Mesenchymal stem cell (in vitro differentiated cells and primary cell): ENCODE measurements at regions not wholly inside any gene's neighbourhood (a gene's known extent, or its start where the extent isn't known, plus 50 kb on each side); places are given as distances from the start of the nearest gene placed in this dataset.
A peak's percentile ranks its signal among the peaks of the same experiment; 100 is the strongest.

Experiments used
- DNase-seq: peaks from one replicate; pipeline ENCODE4 v3.0.0-alpha.2; 2013
- H2AFZ ChIP-seq: one replicate; pipeline ENCODE4 v1.6.1; 2013; ENCODE audit warnings: low read depth, mild to moderate bottlenecking, control low read depth, inconsistent platforms, low read length, moderate library complexity
- H2AK5ac ChIP-seq: 2 replicates; pipeline ENCODE4 v1.6.1; 2013; ENCODE audit warnings: low read length, moderate library complexity, mild to moderate bottlenecking, inconsistent platforms; ENCODE audit not compliant: severe bottlenecking
- H2BK120ac ChIP-seq: one replicate; pipeline ENCODE4 v1.6.1; 2013; ENCODE audit warnings: low read depth, mild to moderate bottlenecking, inconsistent platforms, low read length, moderate library complexity
- H2BK12ac ChIP-seq, 2 experiments: one replicate each; pipeline ENCODE4 v1.6.1; 2013; ENCODE audit warnings: inconsistent platforms in 2 of 2, low read length in 2 of 2, mild to moderate bottlenecking in 2 of 2, moderate library complexity in 2 of 2, control low read depth in 1 of 2
- H2BK15ac ChIP-seq: one replicate; pipeline ENCODE4 v1.6.1; 2013; ENCODE audit warnings: mild to moderate bottlenecking, low read depth, inconsistent platforms; ENCODE audit not compliant: poor library complexity, severe bottlenecking
- H2BK5ac ChIP-seq: 2 replicates; pipeline ENCODE4 v1.6.1; 2013; ENCODE audit warnings: low read depth, mild to moderate bottlenecking, low read length, control low read depth, inconsistent platforms; ENCODE audit not compliant: poor library complexity, severe bottlenecking
- H3K14ac ChIP-seq, 2 experiments: one replicate each; pipeline ENCODE4 v1.6.1; 2013; ENCODE audit warnings: inconsistent platforms in 2 of 2, low read length in 2 of 2, control low read depth in 1 of 2, mild to moderate bottlenecking in 1 of 2, moderate library complexity in 1 of 2
- H3K18ac ChIP-seq, 2 experiments: one replicate each; pipeline ENCODE4 v1.6.1; 2013; ENCODE audit warnings: inconsistent platforms in 2 of 2, low read length in 2 of 2, control low read depth in 1 of 2, low read depth in 1 of 2, mild to moderate bottlenecking in 1 of 2
- H3K23ac ChIP-seq, 2 experiments: one replicate each; pipeline ENCODE4 v1.6.1; 2013; ENCODE audit warnings: inconsistent platforms in 2 of 2, low read length in 2 of 2, mild to moderate bottlenecking in 2 of 2, moderate library complexity in 2 of 2, control low read depth in 1 of 2
- H3K27ac ChIP-seq: 2 replicates; pipeline ENCODE4 v1.5.1; 2013; ENCODE audit warnings: mild to moderate bottlenecking, moderate library complexity, low read length, control low read depth, inconsistent platforms; ENCODE audit not compliant: poor library complexity, severe bottlenecking
- H3K27me3 ChIP-seq, 2 experiments: 2 replicates each; pipeline versions ENCODE4 v1.6.1 to v1.7.0; 2013; ENCODE audit warnings: low read length in 2 of 2, mild to moderate bottlenecking in 2 of 2, moderate library complexity in 2 of 2, control low read depth in 1 of 2, inconsistent platforms in 1 of 2; ENCODE audit not compliant: control insufficient read depth in 1 of 2, insufficient read depth in 1 of 2
- H3K36me3 ChIP-seq, 2 experiments: 2 replicates each; pipeline versions ENCODE4 v1.6.1 to v1.7.0; 2013; ENCODE audit warnings: low read length in 2 of 2, control low read depth in 1 of 2, inconsistent platforms in 1 of 2, low read depth in 1 of 2, mild to moderate bottlenecking in 1 of 2; ENCODE audit not compliant: insufficient read depth in 2 of 2, control insufficient read depth in 1 of 2
- H3K4ac ChIP-seq, 2 experiments: one replicate each; pipeline ENCODE4 v1.6.1; 2013; ENCODE audit warnings: inconsistent platforms in 2 of 2, low read length in 2 of 2, mild to moderate bottlenecking in 2 of 2, moderate library complexity in 2 of 2, control low read depth in 1 of 2, low read depth in 1 of 2
- H3K4me1 ChIP-seq: 2 replicates; pipeline ENCODE4 v1.6.1; 2013; ENCODE audit warnings: low read depth, low read length, control low read depth; ENCODE audit not compliant: control insufficient read depth, insufficient read depth
- H3K4me2 ChIP-seq: 2 replicates; pipeline ENCODE4 v1.6.1; 2013; ENCODE audit warnings: low read length, mild to moderate bottlenecking, inconsistent platforms; ENCODE audit not compliant: poor library complexity, severe bottlenecking
- H3K4me3 ChIP-seq, 2 experiments: 2 replicates each; pipeline versions ENCODE4 v1.5.1 to v1.7.0; 2013; ENCODE audit warnings: low read length in 2 of 2, mild to moderate bottlenecking in 2 of 2, control low read depth in 1 of 2, low read depth in 1 of 2; ENCODE audit not compliant: insufficient read depth in 1 of 2
- H3K79me1 ChIP-seq: replicated peaks from 2 replicates; pipeline ENCODE4 v1.6.1; 2013; ENCODE audit warnings: mild to moderate bottlenecking, control low read depth, low read length, inconsistent platforms; ENCODE audit not compliant: poor library complexity, severe bottlenecking
- H3K9ac ChIP-seq: 2 replicates; pipeline ENCODE4 v1.7.0; 2013; ENCODE audit warnings: mild to moderate bottlenecking, low read length, moderate library complexity
- H3K9me3 ChIP-seq: 2 replicates; pipeline ENCODE4 v1.7.0; 2013; ENCODE audit warnings: mild to moderate bottlenecking, low read length; ENCODE audit not compliant: control insufficient read depth
- H4K8ac ChIP-seq: one replicate; pipeline ENCODE4 v1.6.1; 2013; ENCODE audit warnings: inconsistent platforms, mild to moderate bottlenecking, low read length, moderate library complexity
- H4K91ac ChIP-seq: one replicate; pipeline ENCODE4 v1.6.1; 2013; ENCODE audit warnings: mild to moderate bottlenecking, low read length, inconsistent platforms
- WGBS: methylation state at CpG from one replicate; pipeline ENCODE4 v1.1.7; 2013; ENCODE audit warnings: mixed read lengths; 5-methylcytosine and 5-hydroxymethylcytosine counted together

GRCh38 chr3:150135287-150135721, 164.6 kb upstream of the PFN2 start:
- no peaks in the 10 kb centered on the region for H3K79me1 ChIP-seq
- H3K23ac ChIP-seq, result no peak overlapping the region
- H3K9me3 ChIP-seq, result no peaks in the 10 kb centered on the region
- WGBS, result 84% methylated on average over 1 of the region's 1 CpG
- no peaks in the 10 kb centered on the region for H3K36me3 ChIP-seq
- no peak overlapping the region for H3K18ac ChIP-seq
- H2AK5ac ChIP-seq, result no peak overlapping the region
- H3K4me1 ChIP-seq, result peaks cover 2% of the 10 kb centered on the region
- no peak overlapping the region for H3K27ac ChIP-seq
- no peak overlapping the region for H2BK15ac ChIP-seq
- no peak overlapping the region for H3K4ac ChIP-seq
- no peak overlapping the region for H2AFZ ChIP-seq
- no peak overlapping the region for H3K4me2 ChIP-seq
- H4K91ac ChIP-seq, result no peak overlapping the region
- peaks cover 0 to 12% of the 10 kb centered on the region in 2 experiments for H3K27me3 ChIP-seq
- no peak overlapping the region for H2BK12ac ChIP-seq
- H2BK5ac ChIP-seq, result no peak overlapping the region
- no peak overlapping the region for H3K9ac ChIP-seq
- H4K8ac ChIP-seq, result no peak overlapping the region
- no peak overlapping the region for H3K14ac ChIP-seq
- no peak overlapping the region for H2BK120ac ChIP-seq
- peak; percentile 83 for DNase-seq
- no peak overlapping the region for H3K4me3 ChIP-seq

- no peak overlapping the region for H3K14ac ChIP-seq
- no peaks in the 10 kb centered on the region for H3K79me1 ChIP-seq
- no peak overlapping the region for H3K9ac ChIP-seq
- H3K4me3 ChIP-seq, result no peak overlapping the region
- H3K27ac ChIP-seq, result no peak overlapping the region
- 88% methylated on average over 1 of the region's 2 CpGs for WGBS
- H3K23ac ChIP-seq, result no peak overlapping the region
- DNase-seq, result no peak
- H2AFZ ChIP-seq, result no peak overlapping the region
- no peak overlapping the region for H4K91ac ChIP-seq
- no peak overlapping the region for H2BK12ac ChIP-seq
- no peak overlapping the region for H3K4me2 ChIP-seq
- H3K4me1 ChIP-seq, result peaks cover 2% of the 10 kb centered on the region
- no peak overlapping the region for H3K18ac ChIP-seq
- H3K4ac ChIP-seq, result no peak overlapping the region
- no peak overlapping the region for H2BK15ac ChIP-seq
- H2BK5ac ChIP-seq, result no peak overlapping the region
- H2BK120ac ChIP-seq, result no peak overlapping the region
- H3K36me3 ChIP-seq, result no peaks in the 10 kb centered on the region
- no peak overlapping the region for H4K8ac ChIP-seq
- H3K9me3 ChIP-seq, result no peaks in the 10 kb centered on the region
- H2AK5ac ChIP-seq, result no peak overlapping the region
- H3K27me3 ChIP-seq, result peaks cover 0 to 12% of the 10 kb centered on the region in 2 experiments
Observed at GRCh38 chr3:150133293-150133692, 162.6 kb upstream of the PFN2 start.

GRCh38 chr3:150132101-150132749, 161.5 kb upstream of the PFN2 start:
- 62% methylated on average over 3 of the region's 6 CpGs for WGBS
- H3K23ac ChIP-seq, result no peak overlapping the region

GRCh38 chr3:150131663-150132062, 161.0 kb upstream of the PFN2 start:
- Histone ChIP-seq H3K79me1 (no peaks in the 10 kb centered on the region), H2BK15ac (no peak overlapping the region), H3K9ac (no peak overlapping the region), H4K91ac (no peak overlapping the region), H2BK5ac (no peak overlapping the region), H2AK5ac (no peak overlapping the region), H3K18ac (no peak overlapping the region), H3K4me1 (peaks cover 2% of the 10 kb centered on the region), H3K23ac (no peak overlapping the region), H3K4me2 (no peak overlapping the region), H3K27ac (no peak overlapping the region), H3K27me3 (peaks cover 0 to 7% of the 10 kb centered on the region in 2 experiments), H3K4me3 (no peak overlapping the region), H3K4ac (no peak overlapping the region), H2BK12ac (no peak overlapping the region), H4K8ac (no peak overlapping the region), H3K14ac (no peak overlapping the region), H2BK120ac (no peak overlapping the region), H3K36me3 (no peaks in the 10 kb centered on the region), H3K9me3 (no peaks in the 10 kb centered on the region), H2AFZ (no peak overlapping the region)
- WGBS, result 88% methylated on average over 3 of the region's 3 CpGs
- DNase-seq, result no peak

More at GRCh38 chr3:150132101-150132749, 161.5 kb upstream of the PFN2 start:
- H2BK12ac ChIP-seq, result no peak overlapping the region
- H4K8ac ChIP-seq, result no peak overlapping the region
- no peak for DNase-seq
- no peak overlapping the region for H2BK15ac ChIP-seq
- peaks cover 0 to 12% of the 10 kb centered on the region in 2 experiments for H3K27me3 ChIP-seq
- H3K4me1 ChIP-seq, result peaks cover 2% of the 10 kb centered on the region
- no peak overlapping the region for H3K14ac ChIP-seq
- H2AFZ ChIP-seq, result no peak overlapping the region
- H4K91ac ChIP-seq, result no peak overlapping the region
- H3K36me3 ChIP-seq, result no peaks in the 10 kb centered on the region
- no peak overlapping the region for H2AK5ac ChIP-seq
- no peaks in the 10 kb centered on the region for H3K9me3 ChIP-seq
- no peak overlapping the region for H3K27ac ChIP-seq
- no peak overlapping the region for H3K4me3 ChIP-seq
- H3K79me1 ChIP-seq, result no peaks in the 10 kb centered on the region
- no peak overlapping the region for H3K9ac ChIP-seq
- no peak overlapping the region for H3K4ac ChIP-seq
- no peak overlapping the region for H2BK5ac ChIP-seq
- H3K18ac ChIP-seq, result no peak overlapping the region
- no peak overlapping the region for H3K4me2 ChIP-seq
- no peak overlapping the region for H2BK120ac ChIP-seq
